Right renal cortex interstitium (tissue), 3 donors: ENCODE measurements at regions not wholly inside any gene's neighbourhood (a gene's known extent, or its start where the extent isn't known, plus 50 kb on each side); places are given as distances from the start of the nearest gene placed in this dataset.
"Not testable (repeated sequence)": the region's sequence is repeated elsewhere in the genome, so short reads cannot be mapped to it uniquely, and the experiment has no call there.

ENCODE experiments used
- DNase-seq, 3 donors: peaks; one replicate each; pipeline ENCODE4 v3.0.0-alpha.2; 2013; ENCODE audit warnings: low read depth in 3 of 3, low spot score in 2 of 3

GRCh38 chr2:129402076-129402475 lies 577.4 kb upstream of the RAB6C start:
- no peak for DNase-seq

- DNase-seq, result no peak
Measured at GRCh38 chr2:129404000-129404685, 575.3 kb upstream of the RAB6C start.

GRCh38 chr2:129408570-129408969 lies 570.9 kb upstream of the RAB6C start:
- no peak for DNase-seq

- not testable (repeated sequence) for DNase-seq
Measured at GRCh38 chr2:129417041-129417440, 562.4 kb upstream of the RAB6C start.

- DNase-seq, result no peak
Measured at GRCh38 chr2:129422028-129422427, 557.4 kb upstream of the RAB6C start.

- no peak for DNase-seq
Measured at GRCh38 chr2:129428086-129428660, 551.3 kb upstream of the RAB6C start.

GRCh38 chr2:129430911-129431310 lies 548.6 kb upstream of the RAB6C start:
- DNase-seq, result no peak

- no peak for DNase-seq
Measured at GRCh38 chr2:129431881-129432280, 547.6 kb upstream of the RAB6C start.

- DNase-seq, result no peak
Measured at GRCh38 chr2:129436809-129437208, 542.7 kb upstream of the RAB6C start.

GRCh38 chr2:129437725-129438124 lies 541.7 kb upstream of the RAB6C start:
- peak in 1 of 3 donors; percentile 4 for DNase-seq

- DNase-seq, result no peak
Measured at GRCh38 chr2:129438501-129439057, 540.9 kb upstream of the RAB6C start.

- no peak for DNase-seq
Measured at GRCh38 chr2:129439406-129440302, 539.8 kb upstream of the RAB6C start.

GRCh38 chr2:129441610-129442009 lies 537.9 kb upstream of the RAB6C start:
- no peak for DNase-seq

GRCh38 chr2:129443235-129443864 lies 536.1 kb upstream of the RAB6C start:
- no peak for DNase-seq

GRCh38 chr2:129443865-129444739 lies 535.4 kb upstream of the RAB6C start:
- DNase-seq, result no peak

GRCh38 chr2:129444751-129445150 lies 534.7 kb upstream of the RAB6C start:
- no peak for DNase-seq

- no peak for DNase-seq
Measured at GRCh38 chr2:129456691-129457090, 522.8 kb upstream of the RAB6C start.

GRCh38 chr2:129457277-129457818 lies 522.1 kb upstream of the RAB6C start:
- DNase-seq, result no peak

- no peak for DNase-seq
Measured at GRCh38 chr2:129458006-129458405, 521.5 kb upstream of the RAB6C start.

GRCh38 chr2:129458436-129458835 lies 521.0 kb upstream of the RAB6C start:
- DNase-seq, result no peak
